NCI-H82 treated with DMSO at 0.1 percent for 48 hours (cell line): ENCODE measurements at regions not wholly inside any gene's neighbourhood (a gene's known extent, or its start where the extent isn't known, plus 50 kb on each side); places are given as distances from the start of the nearest gene placed in this dataset.
"Not testable (repeated sequence)": the region's sequence is repeated elsewhere in the genome, so short reads cannot be mapped to it uniquely, and the experiment has no call there.

ENCODE experiments used
- DNase-seq: peaks from one replicate; lab custom pipeline; 2025; ENCODE audit not compliant: unreplicated experiment; lab: John Stamatoyannopoulos, UW

GRCh38 chr18:1270081-1270480, 365.4 kb downstream of the ADCYAP1 start:
- DNase-seq: no peak

DNA sequence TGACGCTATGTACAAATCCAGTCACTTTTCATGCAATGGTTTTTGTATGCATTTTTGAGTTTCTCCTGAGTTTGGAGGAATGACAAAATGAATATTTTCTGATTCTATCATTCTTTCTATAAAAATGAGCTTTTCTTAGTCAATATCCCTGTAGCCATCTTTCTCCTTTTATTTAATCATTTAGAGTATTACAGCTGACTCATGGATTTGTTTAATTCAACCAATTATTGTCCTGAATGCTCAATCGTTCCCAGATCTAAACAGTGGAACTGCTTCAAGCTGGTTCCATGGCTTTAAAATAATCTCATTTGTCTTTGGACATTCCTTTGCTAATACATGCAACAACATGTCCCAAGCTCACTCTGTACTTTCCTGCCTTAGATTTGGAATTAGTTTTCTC, 368.8 kb downstream of the ADCYAP1 start:
- no peak for DNase-seq

GRCh38 chr18:1292167-1292566, 387.5 kb downstream of the ADCYAP1 start:
- DNase-seq: no peak

DNA sequence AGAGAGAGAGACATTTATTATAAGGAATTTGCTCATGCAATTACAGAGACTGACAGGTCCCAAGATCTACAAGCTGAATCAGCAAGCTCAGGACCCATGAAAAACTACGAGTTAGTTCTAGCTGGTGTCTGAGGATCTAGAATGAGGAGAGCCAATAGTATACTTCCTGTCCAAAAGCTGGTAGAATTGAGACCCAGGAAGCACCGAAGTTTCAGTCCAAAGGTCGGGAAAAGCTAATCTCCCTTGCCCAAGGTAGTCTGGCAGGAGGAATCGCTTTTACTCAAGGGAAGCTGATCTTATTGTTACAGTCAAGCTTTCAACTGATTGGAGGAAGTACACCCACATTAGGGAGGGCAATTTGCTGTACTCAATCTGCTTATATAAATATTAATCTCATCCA, 389.6 kb downstream of the ADCYAP1 start:
- DNase-seq: no peak

DNA sequence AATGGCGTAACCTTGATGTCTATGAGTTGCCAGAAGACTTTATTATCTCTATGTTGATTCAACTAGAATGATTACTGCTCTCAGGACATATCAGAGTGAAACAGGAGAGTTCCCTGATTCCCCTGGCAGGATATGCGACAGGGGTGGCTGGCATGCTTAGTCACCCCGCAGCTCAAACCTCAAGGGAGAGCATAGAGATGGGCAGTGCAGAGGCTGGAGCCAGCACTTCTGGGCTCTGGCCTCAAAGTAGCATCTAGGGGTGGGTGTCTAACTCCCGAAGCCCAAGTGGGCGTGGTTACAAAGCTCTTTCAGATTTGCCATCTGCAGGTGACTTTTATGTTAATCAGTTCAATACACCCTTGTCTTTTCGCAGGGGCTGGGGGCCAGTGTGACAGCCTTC, 391.6 kb downstream of the ADCYAP1 start:
- DNase-seq: no peak

DNA sequence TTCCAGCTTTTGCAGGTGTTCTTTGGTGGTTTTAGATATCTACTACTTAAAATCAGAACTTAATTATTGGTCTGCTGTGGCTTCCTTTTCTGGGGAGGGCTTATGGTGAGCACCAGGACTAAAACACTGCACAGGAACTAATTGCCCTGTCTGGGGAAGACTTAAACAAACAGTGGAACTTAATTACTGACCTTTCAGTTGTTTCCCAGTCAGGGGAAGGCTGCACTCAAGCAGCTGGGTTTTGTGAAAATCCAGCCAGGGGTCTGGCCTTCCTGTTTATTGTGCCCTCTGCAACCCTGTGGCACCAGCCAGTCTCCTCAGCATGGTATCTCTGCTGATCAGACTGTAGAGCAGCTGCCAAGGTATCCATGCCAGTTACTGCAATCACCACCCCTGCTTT, 398.2 kb downstream of the ADCYAP1 start:
- no peak for DNase-seq

DNA sequence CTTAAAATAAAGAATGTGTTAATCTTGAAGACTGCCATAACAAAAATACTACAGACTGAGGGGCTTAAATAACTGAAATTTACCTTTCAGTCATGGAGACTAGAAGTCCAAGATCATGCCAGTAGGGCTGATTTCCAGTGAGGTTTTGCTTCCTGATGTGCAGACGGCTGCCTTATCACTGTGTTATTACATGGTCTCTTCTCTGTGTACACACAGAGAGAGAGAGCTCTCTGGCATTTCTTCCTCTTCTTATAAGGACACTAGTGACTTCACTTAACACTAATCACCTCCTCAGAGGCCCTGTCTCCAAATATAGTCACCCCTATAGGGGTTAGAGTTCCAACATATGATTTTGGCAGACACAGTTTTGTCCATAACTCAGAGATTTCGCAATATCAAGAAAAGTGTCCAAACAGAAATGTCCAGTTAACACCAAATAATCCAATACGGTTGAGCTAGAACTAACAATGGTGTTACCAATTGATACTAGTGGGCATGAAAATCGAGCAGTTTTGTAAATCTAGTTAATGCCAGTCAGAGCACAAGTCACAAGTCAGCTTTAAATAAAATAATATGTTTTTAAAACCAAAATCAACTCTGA, 399.8 kb downstream of the ADCYAP1 start:
- no peak for DNase-seq

- no peak for DNase-seq
Measured at GRCh38 chr18:1306641-1307040, 402.0 kb downstream of the ADCYAP1 start.

GRCh38 chr18:1308686-1309085, 404.0 kb downstream of the ADCYAP1 start:
- no peak for DNase-seq

DNA sequence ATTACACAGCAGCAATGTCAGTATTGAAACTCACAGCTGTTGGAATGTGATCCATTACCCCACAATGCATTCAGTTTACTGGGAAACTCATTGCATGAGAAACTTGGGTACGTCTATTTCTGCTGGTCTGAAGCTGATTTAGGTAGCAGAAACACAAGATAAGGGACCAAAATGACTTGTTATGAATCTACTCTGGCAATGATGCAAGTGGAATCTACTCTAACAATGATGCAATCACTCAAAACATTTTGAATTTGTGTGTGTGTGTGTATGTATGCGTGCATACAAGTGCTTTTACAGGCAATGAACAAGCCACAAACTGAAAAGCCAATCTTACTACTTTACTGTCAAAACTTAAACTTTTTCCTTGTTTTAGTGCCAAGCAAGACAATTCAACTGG, 406.7 kb downstream of the ADCYAP1 start:
- no peak for DNase-seq

- not testable (repeated sequence) for DNase-seq
Measured at GRCh38 chr18:1335345-1335744, 430.7 kb downstream of the ADCYAP1 start.

GRCh38 chr18:1350931-1351450, 446.3 kb downstream of the ADCYAP1 start:
- no peak for DNase-seq

DNA sequence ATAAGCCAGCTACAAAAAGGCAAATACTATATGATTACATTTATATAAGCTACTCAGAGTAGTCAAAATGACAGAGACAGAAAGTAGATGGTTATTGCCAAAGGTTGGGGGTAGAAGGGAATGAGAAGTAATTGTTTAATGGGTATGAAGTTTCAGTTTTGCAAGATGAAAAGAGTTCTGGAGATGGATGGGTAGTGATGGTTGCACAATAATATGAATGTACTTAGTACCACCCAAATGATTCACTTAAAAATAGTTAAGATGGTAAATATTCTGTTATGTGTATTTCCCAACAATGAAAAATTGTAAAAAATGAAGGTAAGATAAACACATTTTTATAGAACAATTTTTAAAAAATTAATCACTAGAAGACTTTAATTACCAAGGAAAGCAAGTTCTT, 448.4 kb downstream of the ADCYAP1 start:
- no peak for DNase-seq

DNA sequence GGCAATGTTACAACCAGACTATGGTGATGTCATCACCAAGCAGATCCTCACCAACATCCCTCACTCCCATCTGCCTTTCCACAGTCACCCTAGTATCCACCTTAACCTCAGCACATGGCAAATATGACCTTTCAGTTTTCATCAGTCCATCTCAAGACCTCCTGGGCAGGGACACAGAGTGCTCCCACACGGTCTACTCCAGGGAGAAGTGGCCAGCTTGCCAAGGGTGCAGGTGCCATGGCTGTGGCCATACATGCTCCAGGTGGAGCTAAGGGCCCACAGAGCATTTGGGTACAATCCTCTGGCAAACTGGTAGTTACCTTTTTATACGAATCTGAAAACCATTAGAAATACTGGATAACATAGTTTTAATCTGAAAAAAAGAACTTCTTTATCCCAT, 453.1 kb downstream of the ADCYAP1 start:
- DNase-seq: no peak

- DNase-seq: peak; percentile 89
Measured at GRCh38 chr18:1361936-1362335, 457.3 kb downstream of the ADCYAP1 start.

DNA sequence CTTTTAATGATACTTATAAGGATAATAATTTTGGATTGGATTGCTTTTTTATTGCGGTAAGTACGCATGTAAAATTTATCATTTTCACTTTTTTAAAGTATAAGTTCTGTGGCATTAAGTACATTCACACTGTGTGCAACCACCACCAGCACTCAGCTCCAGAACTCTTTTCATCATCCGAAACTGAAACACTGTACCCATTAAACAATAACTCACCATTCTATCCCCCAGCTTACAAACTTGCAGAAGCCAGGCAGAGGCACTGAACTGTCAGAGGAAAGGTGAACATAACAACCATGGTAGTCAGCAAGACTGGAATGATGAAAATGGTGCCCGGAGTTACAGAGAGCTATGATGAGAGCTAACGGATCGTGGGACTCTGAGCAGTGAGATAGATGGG, 465.9 kb downstream of the ADCYAP1 start:
- no peak for DNase-seq

GRCh38 chr18:1371724-1372123, 467.1 kb downstream of the ADCYAP1 start:
- DNase-seq: no peak

DNA sequence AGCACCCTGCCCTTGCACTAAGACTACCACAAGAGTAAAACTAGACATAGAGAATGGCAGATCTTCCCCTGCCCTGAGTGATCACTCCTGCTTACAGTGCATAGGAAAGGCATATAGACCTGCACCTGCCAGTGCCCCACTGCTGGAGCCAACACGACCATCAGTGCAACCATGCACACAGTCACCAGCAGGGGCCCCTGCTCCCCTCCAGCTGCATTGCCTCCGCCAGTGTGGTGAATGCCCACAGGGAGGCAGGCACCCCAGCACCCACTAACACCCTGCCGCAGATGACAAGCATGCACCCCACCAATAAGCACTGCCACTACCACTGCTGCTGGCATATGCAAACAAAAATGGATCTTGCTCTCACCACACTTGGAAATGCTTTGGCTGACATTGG, 478.8 kb downstream of the ADCYAP1 start:
- no peak for DNase-seq

- not testable (repeated sequence) for DNase-seq
Measured at GRCh38 chr18:1388468-1388867, 483.8 kb downstream of the ADCYAP1 start.

- no peak for DNase-seq
Measured at GRCh38 chr18:1392046-1392445, 487.4 kb downstream of the ADCYAP1 start.

- no peak for DNase-seq
Measured at GRCh38 chr18:1392865-1393734, 488.4 kb downstream of the ADCYAP1 start.

GRCh38 chr18:1393929-1394328, 489.3 kb downstream of the ADCYAP1 start:
- DNase-seq: no peak
